ENCODE measurements at regions not wholly inside any gene's neighbourhood (a gene's known extent, or its start where the extent isn't known, plus 50 kb on each side); places are given as distances from the start of the nearest gene placed in this dataset.

GRCh38 chr20:55918471-55918870 lies 86.8 kb downstream of the CBLN4 start:
- Histone ChIP-seq H3K4me1 (ENCODE audit: insufficient read depth, low read length) (no peaks in the 10 kb centered on the region), H3K27ac (ENCODE audit: low read depth, low read length) (no peak overlapping the region), H3K9me3 (ENCODE audit: low read length) (no peaks in the 10 kb centered on the region), H3K27me3 (ENCODE audit: insufficient read depth, low read length, poor library complexity, severe bottlenecking) (no peaks in the 10 kb centered on the region), H3K36me3 (ENCODE audit: insufficient read depth, low read length) (no peaks in the 10 kb centered on the region), H3K4me3 (ENCODE audit: low read length) (no peak overlapping the region)
- DNase-seq = no peak
- Mint-ChIP-seq H3K27ac (no peak overlapping the region), H3K27me3 (no peaks in the 10 kb centered on the region), H3K4me3 (no peak overlapping the region), H3K9me3 (peaks cover 0 to 20% (median 6%) of the 10 kb centered on the region in 5 donors), H3K36me3 (no peaks in the 10 kb centered on the region), H3K4me1 (no peaks in the 10 kb centered on the region)
- CTCF ChIA-PET = no interaction called here
- POLR2A ChIA-PET = no interaction called here

GRCh38 chr20:55893031-55893430 lies 112.3 kb downstream of the CBLN4 start:
- Mint-ChIP-seq H3K9me3 (peaks cover 5 to 31% (median 11%) of the 10 kb centered on the region in 5 donors), H3K4me1 (no peaks in the 10 kb centered on the region), H3K27me3 (no peaks in the 10 kb centered on the region), H3K36me3 (no peaks in the 10 kb centered on the region), H3K4me3 (no peak overlapping the region), H3K27ac (no peak overlapping the region)
- H3K4me1 ChIP-seq (ENCODE audit: insufficient read depth, low read length) = no peaks in the 10 kb centered on the region
- H3K27me3 ChIP-seq (ENCODE audit: insufficient read depth, low read length, poor library complexity, severe bottlenecking) = no peaks in the 10 kb centered on the region
- H3K36me3 ChIP-seq (ENCODE audit: insufficient read depth, low read length) = no peaks in the 10 kb centered on the region
- DNase-seq = no peak
- POLR2A ChIA-PET = no interaction called here
- H3K9me3 ChIP-seq (ENCODE audit: low read length) = no peaks in the 10 kb centered on the region
- CTCF ChIA-PET = no interaction called here
- no peak overlapping the region for H3K27ac ChIP-seq (ENCODE audit: low read depth, low read length)
- H3K4me3 ChIP-seq (ENCODE audit: low read length) = no peak overlapping the region

- Histone ChIP-seq H3K4me3 (ENCODE audit: low read length) (no peak overlapping the region), H3K27ac (ENCODE audit: low read depth, low read length) (no peak overlapping the region), H3K36me3 (ENCODE audit: insufficient read depth, low read length) (no peaks in the 10 kb centered on the region), H3K4me1 (ENCODE audit: insufficient read depth, low read length) (no peaks in the 10 kb centered on the region), H3K27me3 (ENCODE audit: insufficient read depth, low read length, poor library complexity, severe bottlenecking) (no peaks in the 10 kb centered on the region), H3K9me3 (ENCODE audit: low read length) (no peaks in the 10 kb centered on the region)
- Mint-ChIP-seq H3K4me1 (no peaks in the 10 kb centered on the region), H3K27ac (no peak overlapping the region), H3K27me3 (no peaks in the 10 kb centered on the region), H3K9me3 (peaks cover 5 to 27% (median 10%) of the 10 kb centered on the region in 5 donors), H3K4me3 (no peak overlapping the region), H3K36me3 (no peaks in the 10 kb centered on the region)
- ChIA-PET POLR2A (no interaction called here), CTCF (no interaction called here)
- DNase-seq = no peak
Measured at GRCh38 chr20:55888685-55889084, 116.6 kb downstream of the CBLN4 start.

- Mint-ChIP-seq H3K4me3 (no peak overlapping the region), H3K9me3 (peaks cover 3 to 20% (median 10%) of the 10 kb centered on the region in 5 donors), H3K4me1 (no peaks in the 10 kb centered on the region), H3K36me3 (no peaks in the 10 kb centered on the region), H3K27me3 (no peaks in the 10 kb centered on the region), H3K27ac (no peak overlapping the region)
- H3K9me3 ChIP-seq (ENCODE audit: low read length) = no peaks in the 10 kb centered on the region
- ChIA-PET POLR2A (no interaction called here), CTCF (no interaction called here)
- no peaks in the 10 kb centered on the region for H3K4me1 ChIP-seq (ENCODE audit: insufficient read depth, low read length)
- H3K27ac ChIP-seq (ENCODE audit: low read depth, low read length) = no peak overlapping the region
- no peak overlapping the region for H3K4me3 ChIP-seq (ENCODE audit: low read length)
- H3K27me3 ChIP-seq (ENCODE audit: insufficient read depth, low read length, poor library complexity, severe bottlenecking) = no peaks in the 10 kb centered on the region
- H3K36me3 ChIP-seq (ENCODE audit: insufficient read depth, low read length) = no peaks in the 10 kb centered on the region
- no peak for DNase-seq
Measured at GRCh38 chr20:55882910-55883309, 122.4 kb downstream of the CBLN4 start.

- no peaks in the 10 kb centered on the region for H3K4me1 Mint-ChIP-seq
- no peak overlapping the region for H3K27ac Mint-ChIP-seq
- H3K27me3 Mint-ChIP-seq = no peaks in the 10 kb centered on the region
- Histone ChIP-seq H3K4me1 (ENCODE audit: insufficient read depth, low read length) (no peaks in the 10 kb centered on the region), H3K27ac (ENCODE audit: low read depth, low read length) (no peak overlapping the region), H3K36me3 (ENCODE audit: insufficient read depth, low read length) (no peaks in the 10 kb centered on the region), H3K9me3 (ENCODE audit: low read length) (no peaks in the 10 kb centered on the region), H3K27me3 (ENCODE audit: insufficient read depth, low read length, poor library complexity, severe bottlenecking) (no peaks in the 10 kb centered on the region), H3K4me3 (ENCODE audit: low read length) (no peak overlapping the region)
- no peak for DNase-seq
- peaks cover 3 to 20% (median 8%) of the 10 kb centered on the region in 5 donors for H3K9me3 Mint-ChIP-seq
- no peaks in the 10 kb centered on the region for H3K36me3 Mint-ChIP-seq
- POLR2A ChIA-PET = no interaction called here
- H3K4me3 Mint-ChIP-seq = no peak overlapping the region
- CTCF ChIA-PET = no interaction called here
Measured at GRCh38 chr20:55882286-55882685, 123.0 kb downstream of the CBLN4 start.

GRCh38 chr20:55881204-55881603 lies 124.1 kb downstream of the CBLN4 start:
- no peaks in the 10 kb centered on the region for H3K27me3 Mint-ChIP-seq
- no peaks in the 10 kb centered on the region for H3K4me1 ChIP-seq (ENCODE audit: insufficient read depth, low read length)
- no peak overlapping the region for H3K27ac ChIP-seq (ENCODE audit: low read depth, low read length)
- no peak overlapping the region for H3K4me3 ChIP-seq (ENCODE audit: low read length)
- no peaks in the 10 kb centered on the region for H3K4me1 Mint-ChIP-seq
- ChIA-PET POLR2A (no interaction called here), CTCF (no interaction called here)
- H3K9me3 Mint-ChIP-seq = peaks cover 3 to 20% (median 8%) of the 10 kb centered on the region in 5 donors
- H3K27me3 ChIP-seq (ENCODE audit: insufficient read depth, low read length, poor library complexity, severe bottlenecking) = no peaks in the 10 kb centered on the region
- H3K27ac Mint-ChIP-seq = no peak overlapping the region
- H3K4me3 Mint-ChIP-seq = no peak overlapping the region
- DNase-seq = no peak
- H3K36me3 ChIP-seq (ENCODE audit: insufficient read depth, low read length) = no peaks in the 10 kb centered on the region
- no peaks in the 10 kb centered on the region for H3K36me3 Mint-ChIP-seq
- no peaks in the 10 kb centered on the region for H3K9me3 ChIP-seq (ENCODE audit: low read length)

GRCh38 chr20:55880361-55880760 lies 125.0 kb downstream of the CBLN4 start:
- CTCF ChIA-PET = no interaction called here

GRCh38 chr20:55855052-55855451 lies 150.3 kb downstream of the CBLN4 start:
- CTCF ChIA-PET = no interaction called here
- H3K4me1 Mint-ChIP-seq = no peaks in the 10 kb centered on the region
- no peak for DNase-seq

More at GRCh38 chr20:55880361-55880760, 125.0 kb downstream of the CBLN4 start:
- H3K4me1 ChIP-seq (ENCODE audit: insufficient read depth, low read length) = no peaks in the 10 kb centered on the region
- H3K4me3 Mint-ChIP-seq = no peak overlapping the region
- H3K9me3 ChIP-seq (ENCODE audit: low read length) = no peaks in the 10 kb centered on the region
- no peaks in the 10 kb centered on the region for H3K27me3 Mint-ChIP-seq
- H3K4me3 ChIP-seq (ENCODE audit: low read length) = no peak overlapping the region
- POLR2A ChIA-PET = no interaction called here
- no peaks in the 10 kb centered on the region for H3K36me3 Mint-ChIP-seq
- H3K9me3 Mint-ChIP-seq = peaks cover 3 to 20% (median 8%) of the 10 kb centered on the region in 5 donors
- H3K27me3 ChIP-seq (ENCODE audit: insufficient read depth, low read length, poor library complexity, severe bottlenecking) = no peaks in the 10 kb centered on the region
- H3K27ac Mint-ChIP-seq = no peak overlapping the region
- H3K36me3 ChIP-seq (ENCODE audit: insufficient read depth, low read length) = no peaks in the 10 kb centered on the region
- H3K27ac ChIP-seq (ENCODE audit: low read depth, low read length) = no peak overlapping the region
- H3K4me1 Mint-ChIP-seq = no peaks in the 10 kb centered on the region
- no peak for DNase-seq

More at GRCh38 chr20:55855052-55855451, 150.3 kb downstream of the CBLN4 start:
- POLR2A ChIA-PET = no interaction called here
- Mint-ChIP-seq H3K27ac (no peak overlapping the region), H3K4me3 (no peak overlapping the region), H3K27me3 (no peaks in the 10 kb centered on the region), H3K36me3 (no peaks in the 10 kb centered on the region), H3K9me3 (peaks cover 6 to 13% (median 7%) of the 10 kb centered on the region in 5 donors)
- Histone ChIP-seq H3K4me3 (ENCODE audit: low read length) (no peak overlapping the region), H3K27me3 (ENCODE audit: insufficient read depth, low read length, poor library complexity, severe bottlenecking) (no peaks in the 10 kb centered on the region), H3K27ac (ENCODE audit: low read depth, low read length) (no peak overlapping the region), H3K9me3 (ENCODE audit: low read length) (no peaks in the 10 kb centered on the region), H3K4me1 (ENCODE audit: insufficient read depth, low read length) (no peaks in the 10 kb centered on the region), H3K36me3 (ENCODE audit: insufficient read depth, low read length) (no peaks in the 10 kb centered on the region)

Measured in CD8-positive, alpha-beta memory T cell (primary cell).